ENCODE measurements at regions not wholly inside any gene's neighbourhood (a gene's known extent, or its start where the extent isn't known, plus 50 kb on each side); places are given as distances from the start of the nearest gene placed in this dataset.

- TF ChIP-seq CBX3 (IDR thresholded peaks at IDR 0.05; ENCODE audit: low read depth) (no peak), SP1 (IDR thresholded peaks at IDR 0.05; ENCODE audit: low read depth) (no peak), CEBPB (IDR thresholded peaks at IDR 0.05; ENCODE audit: low read depth) (no peak), TCF7L2 (IDR thresholded peaks at IDR 0.05; ENCODE audit: borderline replicate concordance, extremely low read depth, insufficient read depth, insufficient read length) (no peak), REST (IDR thresholded peaks at IDR 0.05; ENCODE audit: low read depth) (no peak), ELF1 (IDR thresholded peaks at IDR 0.05; ENCODE audit: borderline replicate concordance, low read depth) (no peak), EZH2 (IDR thresholded peaks at IDR 0.05) (no peak), SRF (IDR thresholded peaks at IDR 0.05; ENCODE audit: low read depth) (no peak), JUND (IDR thresholded peaks at IDR 0.05) (no peak)
Observed at GRCh38 chr10:43857931-43858315, 209.2 kb upstream of the ZNF32 start (continued).

- ChIA-PET CTCF (no interaction called here), RAD21 (ENCODE audit: low non-redundant PET in 1 of 2, low total read pairs in 2 of 2, uncharacterized antibody in 2 of 2, unreplicated experiment in 2 of 2) (no interaction called here), POLR2A (no interaction called here)
- Histone ChIP-seq H3K4me1 (ENCODE audit: control insufficient read depth in 1 of 2, insufficient read depth in 2 of 2, low read length in 2 of 2) (peaks cover 8 to 14% of the 10 kb centered on the region in 2 experiments), H3K4me3 (replicated peaks in 1 of 2; ENCODE audit: low read depth in 1 of 2, low read length in 2 of 2) (no peak overlapping the region), H3K79me2 (ENCODE audit: insufficient read depth, low read length) (no peaks in the 10 kb centered on the region), H3K9me2 (ENCODE audit: insufficient read depth) (no peaks in the 10 kb centered on the region), H3K27me3 (ENCODE audit: insufficient read depth, low read length) (peaks cover 3% of the 10 kb centered on the region; the same call in 1 of the 2 replicates), H4K20me1 (ENCODE audit: insufficient read depth) (no peaks in the 10 kb centered on the region), H3K9ac (ENCODE audit: low read length) (no peak overlapping the region), H3K9me3 (ENCODE audit: control insufficient read depth in 1 of 2, insufficient read depth in 1 of 2, low read depth in 1 of 2, low read length in 2 of 2) (no peaks in the 10 kb centered on the region), H2AFZ (ENCODE audit: low read depth, low read length, poor library complexity, severe bottlenecking) (no peak overlapping the region), H3K4me2 (ENCODE audit: low read length) (no peak overlapping the region), H3K36me3 (ENCODE audit: control insufficient read depth in 1 of 2, insufficient read depth in 2 of 2, low read length in 2 of 2) (no peaks in the 10 kb centered on the region), H3K27ac (ENCODE audit: low read depth, low read length) (no peak overlapping the region)
- DNase-seq (ENCODE audit: low read depth, low spot score): no peak
- no peak for ATAC-seq
- intact Hi-C loops (cut with micrococcal nuclease): loop anchor here (5.0 kb wide), 1 partner anchor 50 kb away; no protein-coding TSS in a partner anchor
- no TSS peak for BruUV-seq (replicated peaks)
- TF ChIP-seq MAX (IDR thresholded peaks at IDR 0.05): no peak
- TF ChIP-seq EGR1 (IDR thresholded peaks at IDR 0.05; ENCODE audit: low read depth): no peak
- TF ChIP-seq RAD21 (IDR thresholded peaks at IDR 0.05; ENCODE audit: low read depth): no peak
- no peak for TF ChIP-seq SRF (IDR thresholded peaks at IDR 0.05; ENCODE audit: low read depth)
- no peak for TF ChIP-seq EZH2 (IDR thresholded peaks at IDR 0.05)
- TF ChIP-seq POLR2AphosphoS5 (IDR thresholded peaks at IDR 0.05; ENCODE audit: low read depth, low read length): no peak
- no peak for TF ChIP-seq FOSL1 (IDR thresholded peaks at IDR 0.05; ENCODE audit: low read depth)
- TF ChIP-seq ZFX (IDR thresholded peaks at IDR 0.05): no peak
- TF ChIP-seq SP1 (IDR thresholded peaks at IDR 0.05; ENCODE audit: low read depth): no peak
- no peak for TF ChIP-seq ELF1 (IDR thresholded peaks at IDR 0.05; ENCODE audit: borderline replicate concordance, low read depth)
- no peak for TF ChIP-seq CTCF (IDR thresholded peaks at IDR 0.05 in 2 of 3, conservative IDR thresholded peaks at IDR 0.05 in 1 of 3; ENCODE audit: borderline replicate concordance in 1 of 3, insufficient read depth in 1 of 3, low read depth in 2 of 3, low read length in 2 of 3)
- no peak for TF ChIP-seq REST (IDR thresholded peaks at IDR 0.05; ENCODE audit: low read depth)
- TF ChIP-seq JUND (IDR thresholded peaks at IDR 0.05): no peak
Observed at GRCh38 chr10:43857206-43857930, 208.7 kb upstream of the ZNF32 start.

Data from HCT116 (cell line).